ENCODE measurements at regions not wholly inside any gene's neighbourhood (a gene's known extent, or its start where the extent isn't known, plus 50 kb on each side); places are given as distances from the start of the nearest gene placed in this dataset.

GRCh38 chr6:84399003-84399402 lies 171.6 kb upstream of the CEP162 start:
- no peak for TF ChIP-seq CTCF (IDR thresholded peaks at IDR 0.05; ENCODE audit: low read depth, low read length, missing control alignments)
- no peak overlapping the region for H3K4me3 ChIP-seq (ENCODE audit: low read depth, low read length)
- DNase-seq (ENCODE audit: low read depth), result no peak

DNA sequence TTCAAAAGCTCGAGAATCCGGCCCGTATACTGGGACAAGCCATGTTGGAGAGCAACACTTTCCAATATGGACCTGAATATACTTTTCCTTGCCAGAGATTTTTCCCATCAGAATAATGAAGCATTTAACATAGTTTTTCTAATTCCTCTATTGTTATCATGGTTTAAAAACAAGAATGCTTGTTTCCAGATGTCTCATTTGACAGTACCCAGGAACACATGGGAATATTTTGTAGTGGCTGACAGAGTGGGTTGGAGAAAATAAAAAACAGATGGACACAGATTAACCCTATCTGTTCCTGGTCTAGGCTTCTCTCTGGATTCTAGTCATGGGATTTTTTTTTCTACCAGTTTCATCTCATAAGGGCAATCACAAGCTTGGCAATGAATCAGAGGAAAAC lies 164.8 kb upstream of the CEP162 start:
- H3K4me3 ChIP-seq (ENCODE audit: low read depth, low read length), result no peak overlapping the region
- DNase-seq (ENCODE audit: low read depth), result no peak
- no peak for TF ChIP-seq CTCF (IDR thresholded peaks at IDR 0.05; ENCODE audit: low read depth, low read length, missing control alignments)

- no peak overlapping the region for H3K4me3 ChIP-seq (ENCODE audit: low read depth, low read length)
- DNase-seq (ENCODE audit: low read depth), result no peak
- no peak for TF ChIP-seq CTCF (IDR thresholded peaks at IDR 0.05; ENCODE audit: low read depth, low read length, missing control alignments)
Measured at GRCh38 chr6:84390851-84391250, 163.4 kb upstream of the CEP162 start.

- no peak for DNase-seq (ENCODE audit: low read depth)
- no peak for TF ChIP-seq CTCF (IDR thresholded peaks at IDR 0.05; ENCODE audit: low read depth, low read length, missing control alignments)
- no peak overlapping the region for H3K4me3 ChIP-seq (ENCODE audit: low read depth, low read length)
Measured at GRCh38 chr6:84390334-84390733, 162.9 kb upstream of the CEP162 start.

DNA sequence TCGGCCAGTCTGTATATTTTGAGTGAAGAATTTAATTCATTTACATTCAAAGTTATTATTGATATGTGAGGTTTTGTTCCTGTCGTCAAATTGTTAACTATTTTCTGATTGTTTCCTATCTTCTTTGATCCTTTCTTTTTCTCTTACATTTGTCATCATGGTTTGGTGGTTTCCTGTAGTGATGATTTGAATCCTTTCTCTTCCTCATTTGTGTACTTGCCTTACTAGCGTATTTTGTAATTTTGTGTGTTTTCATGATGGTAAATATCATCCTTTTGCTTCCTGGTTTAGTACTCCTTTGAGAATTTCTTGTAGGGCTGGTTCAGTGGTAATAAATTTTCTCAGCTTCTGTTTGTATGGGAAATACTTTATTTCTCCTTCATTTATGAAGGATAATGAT lies 151.7 kb upstream of the CEP162 start:
- no peak overlapping the region for H3K4me3 ChIP-seq (ENCODE audit: low read depth, low read length)
- no peak for TF ChIP-seq CTCF (IDR thresholded peaks at IDR 0.05; ENCODE audit: low read depth, low read length, missing control alignments)
- DNase-seq (ENCODE audit: low read depth), result no peak

GRCh38 chr6:84372290-84372689 lies 144.8 kb upstream of the CEP162 start:
- TF ChIP-seq CTCF (IDR thresholded peaks at IDR 0.05; ENCODE audit: low read depth, low read length, missing control alignments), result no peak
- DNase-seq (ENCODE audit: low read depth), result no peak
- no peak overlapping the region for H3K4me3 ChIP-seq (ENCODE audit: low read depth, low read length)

DNA sequence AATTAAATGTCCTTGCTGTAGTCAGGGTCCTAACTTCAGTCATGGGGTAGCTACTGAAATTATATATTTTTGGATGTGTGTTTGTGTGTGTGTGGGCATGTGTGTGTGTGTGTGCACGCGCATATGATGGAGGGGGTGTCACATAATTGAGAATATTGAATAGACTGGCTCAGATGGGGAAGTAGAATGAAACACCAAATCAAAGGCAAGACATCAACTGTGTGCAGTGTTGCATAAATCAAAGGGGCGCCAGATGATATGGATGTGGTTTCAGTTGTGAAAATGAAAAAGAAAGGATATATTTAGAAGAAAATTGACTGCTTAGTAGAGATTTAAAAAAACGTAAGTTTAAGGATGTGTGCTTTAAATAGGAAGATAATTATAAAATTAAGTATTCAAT lies 144.2 kb upstream of the CEP162 start:
- no peak for TF ChIP-seq CTCF (IDR thresholded peaks at IDR 0.05; ENCODE audit: low read depth, low read length, missing control alignments)
- no peak overlapping the region for H3K4me3 ChIP-seq (ENCODE audit: low read depth, low read length)
- DNase-seq (ENCODE audit: low read depth), result no peak

All from GM12864 (cell line).